Kidney (tissue), 13 donors: ENCODE measurements at regions not wholly inside any gene's neighbourhood (a gene's known extent, or its start where the extent isn't known, plus 50 kb on each side); places are given as distances from the start of the nearest gene placed in this dataset.

Experiments
- DNase-seq, 5 donors: peaks; one replicate each; pipeline ENCODE4 v3.0.0-alpha.2; 2013 to 2020
- FAIRE-seq: peaks from 2 replicates; lab custom pipeline; 2012; peaks lifted over from hg19 to GRCh38; lab: Jason Lieb, UNC
- H3K27ac ChIP-seq, 2 donors: one replicate each; pipeline ENCODE4 v1.7.0; 2013; ENCODE audit warnings: low read depth in 2 of 2, low read length in 2 of 2, inconsistent platforms in 1 of 2
- H3K27me3 ChIP-seq: one replicate; pipeline ENCODE4 v1.7.1; 2013; ENCODE audit warnings: low read length, inconsistent platforms; ENCODE audit not compliant: control insufficient read depth, insufficient read depth
- H3K36me3 ChIP-seq, 3 donors: one replicate each; pipeline versions ENCODE4 v1.7.0 to v1.7.1; 2013; ENCODE audit warnings: low read length in 3 of 3, control low read depth in 1 of 3, inconsistent platforms in 1 of 3; ENCODE audit not compliant: insufficient read depth in 3 of 3, control insufficient read depth in 2 of 3
- H3K4me1 ChIP-seq, 3 donors: one replicate each; pipeline versions ENCODE4 v1.7.0 to v1.7.1; 2013; ENCODE audit warnings: low read length in 3 of 3, inconsistent platforms in 1 of 3, low read depth in 1 of 3; ENCODE audit not compliant: control insufficient read depth in 2 of 3, insufficient read depth in 2 of 3
- H3K4me3 ChIP-seq, 3 donors: one replicate each; pipeline versions ENCODE4 v1.7.0 to v1.8.1; 2013; ENCODE audit warnings: low read length in 3 of 3, control low read depth in 1 of 3, inconsistent platforms in 1 of 3
- H3K9ac ChIP-seq, 3 donors: one replicate each; pipeline versions ENCODE4 v1.7.0 to v1.7.1; 2013; ENCODE audit warnings: low read length in 3 of 3, control low read depth in 1 of 3, inconsistent platforms in 1 of 3
- H3K9me3 ChIP-seq, 3 donors: one replicate each; pipeline versions ENCODE4 v1.7.0 to v1.7.1; 2013; ENCODE audit warnings: low read length in 3 of 3, control low read depth in 1 of 3, inconsistent platforms in 1 of 3; ENCODE audit not compliant: control insufficient read depth in 2 of 3, insufficient read depth in 1 of 3
- intact Hi-C: fragments of 100-400 bp; cut with DNase I; formaldehyde crosslinking; loops from one replicate; pipeline ENCODE4 v1.11.1; 2022
- TF ChIP-seq, protein P1 (sequence below): IDR thresholded peaks from 3 replicates; pipeline ENCODE4 v1.5.1; 2012; ENCODE audit warnings: mild to moderate bottlenecking, moderate library complexity, borderline replicate concordance; ENCODE audit not compliant: insufficient read depth; ENCODE audit errors: extremely low read depth
- donor health status: control.
- donor health status: control.
- donor health status: control.
- donor health status: control.
- donor health status: control.
- donor health status: DM: yes; HTN: yes; CAD: no.
- donor health status: Normal renal cell carcinoma (clear cell type).

DNA sequence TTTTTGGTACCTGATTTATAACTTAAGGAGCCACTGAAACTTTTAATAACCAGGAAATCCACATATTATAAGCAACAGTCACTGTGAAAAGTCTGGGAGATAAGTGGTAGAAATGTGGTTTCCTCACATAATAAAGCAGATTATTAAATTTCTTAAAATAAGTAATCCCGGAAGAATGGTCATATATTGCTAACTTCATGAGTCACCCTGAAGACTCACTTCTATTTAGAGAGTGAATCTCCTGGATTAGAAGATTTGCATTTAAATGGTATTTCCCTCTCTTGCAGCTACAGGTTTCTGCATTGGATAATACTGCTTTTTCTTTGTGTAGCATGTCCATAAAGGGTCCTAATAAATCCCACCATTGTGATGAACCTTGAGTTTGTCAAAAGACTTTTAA, 1286.8 kb upstream of the CDH8 start:
- Histone ChIP-seq H3K4me1 (no peaks in the 10 kb centered on the region), H3K9me3 (no peaks in the 10 kb centered on the region), H3K9ac (no peak overlapping the region), H3K27me3 (no peaks in the 10 kb centered on the region), H3K36me3 (no peaks in the 10 kb centered on the region), H3K27ac (no peak overlapping the region), H3K4me3 (no peak overlapping the region)
- intact Hi-C loops: no loop called here
- no peak for FAIRE-seq
- no peak for DNase-seq
- TF ChIP-seq, protein P1, sequence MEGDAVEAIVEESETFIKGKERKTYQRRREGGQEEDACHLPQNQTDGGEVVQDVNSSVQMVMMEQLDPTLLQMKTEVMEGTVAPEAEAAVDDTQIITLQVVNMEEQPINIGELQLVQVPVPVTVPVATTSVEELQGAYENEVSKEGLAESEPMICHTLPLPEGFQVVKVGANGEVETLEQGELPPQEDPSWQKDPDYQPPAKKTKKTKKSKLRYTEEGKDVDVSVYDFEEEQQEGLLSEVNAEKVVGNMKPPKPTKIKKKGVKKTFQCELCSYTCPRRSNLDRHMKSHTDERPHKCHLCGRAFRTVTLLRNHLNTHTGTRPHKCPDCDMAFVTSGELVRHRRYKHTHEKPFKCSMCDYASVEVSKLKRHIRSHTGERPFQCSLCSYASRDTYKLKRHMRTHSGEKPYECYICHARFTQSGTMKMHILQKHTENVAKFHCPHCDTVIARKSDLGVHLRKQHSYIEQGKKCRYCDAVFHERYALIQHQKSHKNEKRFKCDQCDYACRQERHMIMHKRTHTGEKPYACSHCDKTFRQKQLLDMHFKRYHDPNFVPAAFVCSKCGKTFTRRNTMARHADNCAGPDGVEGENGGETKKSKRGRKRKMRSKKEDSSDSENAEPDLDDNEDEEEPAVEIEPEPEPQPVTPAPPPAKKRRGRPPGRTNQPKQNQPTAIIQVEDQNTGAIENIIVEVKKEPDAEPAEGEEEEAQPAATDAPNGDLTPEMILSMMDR: no peak

DNA sequence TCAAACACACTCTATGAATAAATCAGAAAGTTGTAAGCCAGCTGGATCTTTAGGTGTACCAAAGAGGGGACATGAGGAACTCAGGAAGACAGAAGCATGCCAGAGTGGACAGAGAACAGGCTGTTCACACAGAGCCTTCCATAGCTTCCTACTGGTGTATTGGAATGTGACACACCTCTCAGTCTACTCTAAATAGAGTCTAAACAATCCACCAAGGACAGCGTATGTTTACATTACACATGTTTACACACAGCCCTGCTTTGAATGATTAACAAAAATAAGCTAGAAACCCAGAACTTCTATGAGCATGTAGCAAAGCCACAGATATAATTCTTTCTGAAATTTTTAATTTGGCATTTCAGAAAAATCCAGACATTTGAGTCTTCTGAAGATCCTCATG, 1279.0 kb upstream of the CDH8 start:
- peaks cover 0 to 3% (median 0%) of the 10 kb centered on the region in 3 donors for H3K4me1 ChIP-seq
- no peak overlapping the region for H3K9ac ChIP-seq
- H3K27ac ChIP-seq: no peak overlapping the region
- intact Hi-C loops: no loop called here
- FAIRE-seq (no peak), DNase-seq (peak in 1 of 5 donors; percentile 3)
- TF ChIP-seq, protein P1: no peak
- no peaks in the 10 kb centered on the region for H3K27me3 ChIP-seq
- H3K36me3 ChIP-seq: no peaks in the 10 kb centered on the region
- H3K4me3 ChIP-seq: no peak overlapping the region
- H3K9me3 ChIP-seq: no peaks in the 10 kb centered on the region

DNA sequence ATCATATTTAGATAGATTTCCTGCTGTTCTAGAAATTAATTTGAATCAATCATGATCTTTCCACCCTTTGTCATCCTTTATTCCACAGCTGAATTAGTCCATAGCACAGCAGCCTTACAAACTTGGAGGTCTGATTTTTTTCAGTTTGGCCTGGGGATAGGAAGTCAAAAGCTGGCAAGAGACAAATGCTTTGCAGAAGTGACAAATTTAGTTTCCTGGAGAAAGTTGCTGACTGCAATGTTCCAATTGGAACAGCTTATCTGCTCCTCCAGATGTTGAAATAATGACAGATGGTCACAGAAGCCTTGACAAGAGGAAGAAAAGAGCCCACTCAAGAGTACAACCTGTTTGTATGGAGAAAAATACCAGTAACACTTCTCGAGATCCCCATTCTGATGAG, 1276.1 kb upstream of the CDH8 start:
- peaks cover 0 to 3% (median 0%) of the 10 kb centered on the region in 3 donors for H3K4me1 ChIP-seq
- H3K9me3 ChIP-seq: no peaks in the 10 kb centered on the region
- H3K36me3 ChIP-seq: no peaks in the 10 kb centered on the region
- DNase-seq (peak in 1 of 5 donors; percentile 7), FAIRE-seq (no peak)
- H3K9ac ChIP-seq: no peak overlapping the region
- TF ChIP-seq, protein P1: no peak
- intact Hi-C loops: no loop called here
- H3K4me3 ChIP-seq: no peak overlapping the region
- H3K27me3 ChIP-seq: no peaks in the 10 kb centered on the region
- no peak overlapping the region for H3K27ac ChIP-seq

DNA sequence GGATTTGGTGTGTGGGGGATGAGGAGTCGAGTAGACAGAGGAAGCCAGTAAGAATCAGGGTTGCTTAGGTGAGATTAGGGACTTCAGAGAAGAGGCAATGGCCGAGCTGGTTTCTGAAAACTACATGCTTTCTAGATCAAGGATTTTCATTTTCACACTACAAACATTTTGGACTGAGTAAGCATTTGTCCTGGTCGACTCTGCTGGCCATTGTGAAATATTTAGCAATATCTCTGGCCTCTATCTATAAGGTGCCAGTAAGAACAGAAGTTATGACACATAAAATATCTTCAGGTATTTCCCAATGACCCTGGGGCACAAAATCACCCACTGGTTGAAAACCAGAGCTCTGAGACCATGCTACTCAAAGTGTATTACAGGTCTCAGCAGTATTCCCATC, 1275.1 kb upstream of the CDH8 start:
- H3K27me3 ChIP-seq: no peaks in the 10 kb centered on the region
- TF ChIP-seq, protein P1: no peak
- FAIRE-seq: no peak
- intact Hi-C loops: no loop called here
- H3K36me3 ChIP-seq: no peaks in the 10 kb centered on the region
- no peak overlapping the region for H3K4me3 ChIP-seq
- H3K4me1 ChIP-seq: peaks cover 0 to 3% (median 0%) of the 10 kb centered on the region in 3 donors
- no peak overlapping the region for H3K27ac ChIP-seq
- no peaks in the 10 kb centered on the region for H3K9me3 ChIP-seq
- no peak overlapping the region for H3K9ac ChIP-seq
- DNase-seq: no peak
